Urinary bladder (tissue), 3 donors: ENCODE measurements at regions not wholly inside any gene's neighbourhood (a gene's known extent, or its start where the extent isn't known, plus 50 kb on each side); places are given as distances from the start of the nearest gene placed in this dataset.

Experiments used
- DNase-seq: peaks from one replicate; pipeline ENCODE4 v3.0.0-alpha.2; 2015; ENCODE audit errors: extremely low spot score
- H3K27ac ChIP-seq: one replicate; pipeline ENCODE4 v1.5.1; 2013; ENCODE audit warnings: low read depth, mild to moderate bottlenecking, moderate library complexity
- H3K36me3 ChIP-seq: one replicate; pipeline ENCODE4 v1.6.1; 2013; ENCODE audit warnings: mild to moderate bottlenecking, moderate library complexity; ENCODE audit not compliant: insufficient read depth
- H3K4me1 ChIP-seq: one replicate; pipeline ENCODE4 v1.6.1; 2013; ENCODE audit warnings: mild to moderate bottlenecking, moderate library complexity; ENCODE audit not compliant: insufficient read depth
- H3K4me3 ChIP-seq: one replicate; pipeline ENCODE4 v1.5.1; 2013; ENCODE audit warnings: low read depth, low read length
- WGBS: extraction: QIAGEN DNeasy Blood & Tissue Kit; methylation state at CpG from one replicate; pipeline ENCODE4 v1.1.7; 2013; 5-methylcytosine and 5-hydroxymethylcytosine counted together
- donor health status: healthy with polysubstance abuse.
- donor health status: healthy.

DNA sequence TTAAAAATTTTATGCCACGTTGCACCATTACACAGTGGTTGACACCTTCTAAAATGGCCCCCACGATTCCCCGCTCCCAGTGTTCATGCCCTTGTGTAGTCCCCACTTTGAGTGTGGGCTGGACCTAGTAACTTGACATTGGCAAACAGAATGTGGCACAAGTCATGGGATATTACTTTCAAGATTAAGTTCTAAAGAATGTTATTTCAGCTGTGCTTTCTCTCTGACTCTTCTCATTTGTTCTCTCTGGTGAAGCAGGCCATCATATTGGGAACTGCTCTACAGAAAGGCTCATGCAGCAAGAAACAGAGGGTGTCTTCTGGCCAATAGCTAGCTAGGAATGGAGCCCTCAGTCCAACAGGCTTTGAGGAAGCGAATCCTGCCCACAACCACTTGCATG is 67.1 kb downstream of the ATXN3L start:
- H3K4me1 ChIP-seq, result no peaks in the 10 kb centered on the region
- H3K4me3 ChIP-seq, result no peak overlapping the region
- H3K27ac ChIP-seq, result no peak overlapping the region
- DNase-seq, result no peak
- no peaks in the 10 kb centered on the region for H3K36me3 ChIP-seq
- WGBS, result 96% methylated on average over 4 of the region's 4 CpGs

DNA sequence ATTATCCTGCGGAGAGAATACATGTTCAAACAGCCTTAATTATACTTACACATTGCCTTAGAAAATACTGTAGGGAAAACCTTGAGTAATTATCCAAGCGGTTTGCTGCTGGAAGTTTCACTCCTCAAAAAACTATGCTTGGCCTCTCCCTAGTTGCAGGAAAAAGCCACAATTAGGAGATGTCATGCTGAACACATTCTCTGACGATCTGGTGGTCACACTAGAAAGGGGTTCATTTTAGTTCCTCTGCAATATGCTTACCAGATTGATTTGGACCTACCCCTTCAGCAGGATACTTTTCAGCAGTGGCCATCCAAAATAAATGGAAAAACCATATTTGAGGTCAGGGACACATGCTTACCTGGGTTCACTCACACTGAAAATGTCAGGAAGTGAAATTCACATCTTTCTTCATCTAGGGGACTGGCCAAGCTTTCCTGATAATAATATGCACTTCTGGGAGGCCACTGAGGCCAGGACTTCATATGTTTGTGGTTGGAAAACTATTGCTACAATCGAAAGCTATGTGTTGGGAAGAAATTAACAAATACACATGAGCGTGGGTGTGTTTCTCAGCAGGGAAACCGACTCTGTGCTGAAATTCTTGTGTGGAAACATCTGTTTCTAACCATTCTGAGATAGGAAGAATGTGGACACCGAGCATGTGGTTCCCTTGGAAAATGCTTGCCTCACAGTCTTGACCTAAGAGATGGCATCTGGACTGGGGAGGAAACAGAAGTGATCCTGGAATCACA is 68.8 kb downstream of the ATXN3L start:
- no peaks in the 10 kb centered on the region for H3K4me1 ChIP-seq
- H3K27ac ChIP-seq, result no peak overlapping the region
- H3K36me3 ChIP-seq, result no peaks in the 10 kb centered on the region
- DNase-seq, result no peak
- WGBS, result 68% methylated on average over 7 of the region's 7 CpGs
- H3K4me3 ChIP-seq, result no peak overlapping the region

DNA sequence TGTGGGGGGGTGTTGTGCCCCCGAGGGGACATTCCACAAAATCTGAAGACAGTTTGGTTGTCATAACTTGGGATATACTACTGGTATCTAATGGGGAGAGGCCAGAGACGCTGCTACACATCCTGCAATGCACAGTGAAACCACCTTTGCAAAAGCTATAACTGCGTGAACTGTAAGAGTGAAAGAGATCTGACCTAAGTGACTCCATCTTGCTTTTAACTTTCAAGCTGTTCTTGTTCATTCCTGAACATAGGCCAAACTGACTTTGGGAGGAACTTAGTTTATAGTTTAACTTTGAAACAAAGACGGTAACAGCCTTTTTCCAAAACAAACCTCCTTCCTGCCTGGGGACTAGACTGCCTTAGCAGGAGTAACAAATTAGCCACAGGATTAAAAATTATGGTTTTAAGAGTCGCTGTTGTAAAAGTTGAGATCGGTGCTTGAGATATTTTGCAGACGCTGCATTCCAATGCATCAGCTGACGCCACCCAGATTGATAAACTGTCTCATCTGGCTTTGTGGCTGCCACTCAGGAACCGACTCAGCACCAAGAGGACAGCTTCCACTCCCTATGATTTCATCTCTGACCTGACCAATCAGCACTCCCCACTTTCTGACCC is 70.9 kb downstream of the ATXN3L start:
- WGBS, result 27% methylated on average over 9 of the region's 9 CpGs
- no peak for DNase-seq

DNA sequence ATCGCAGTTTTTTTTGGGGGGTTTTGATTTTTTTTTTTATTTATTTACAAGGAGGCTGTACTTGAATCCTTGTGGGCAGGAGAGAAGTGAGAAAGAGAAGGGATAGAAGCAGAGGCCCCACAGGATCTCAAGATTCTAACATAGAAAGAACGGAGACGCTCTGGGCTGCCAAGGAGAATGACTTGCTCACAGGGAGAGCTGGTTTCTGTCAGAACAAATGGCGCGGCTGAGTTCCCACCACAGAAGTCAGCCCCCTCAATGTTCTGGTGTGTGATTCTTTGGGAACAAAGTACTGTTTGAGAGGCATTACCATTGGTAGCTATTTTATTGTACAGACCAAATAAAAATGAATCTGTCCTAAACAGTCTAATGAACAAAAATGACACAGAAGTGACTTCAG is 80.6 kb downstream of the ATXN3L start:
- no peaks in the 10 kb centered on the region for H3K4me1 ChIP-seq
- WGBS, result 84% methylated on average over 5 of the region's 5 CpGs
- H3K36me3 ChIP-seq, result no peaks in the 10 kb centered on the region
- no peak overlapping the region for H3K4me3 ChIP-seq
- no peak for DNase-seq
- no peak overlapping the region for H3K27ac ChIP-seq

More for the DNA sequence above, 70.9 kb downstream of the ATXN3L start:
- H3K4me1 ChIP-seq, result no peaks in the 10 kb centered on the region
- H3K27ac ChIP-seq, result no peak overlapping the region
- H3K4me3 ChIP-seq, result no peak overlapping the region
- no peaks in the 10 kb centered on the region for H3K36me3 ChIP-seq

DNA sequence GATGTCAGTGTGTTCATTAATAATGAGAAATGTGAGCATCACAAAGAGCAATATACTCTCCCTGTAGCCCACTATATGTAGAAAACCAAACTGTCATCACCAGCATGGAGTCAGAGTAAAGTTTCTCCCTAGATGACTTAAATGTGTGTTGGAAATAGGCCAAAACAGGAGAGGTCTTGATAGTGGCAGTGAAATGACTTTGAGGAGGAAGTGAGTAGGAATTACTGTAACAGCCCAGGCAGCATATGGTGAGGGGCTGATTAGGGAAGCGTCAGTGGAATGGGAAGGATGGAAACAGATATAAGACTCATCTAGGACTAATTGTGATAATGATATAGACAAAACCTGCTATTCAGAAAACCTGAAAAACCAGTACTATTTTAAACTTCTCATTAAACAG is 83.9 kb downstream of the ATXN3L start:
- no peak for DNase-seq
- H3K27ac ChIP-seq, result no peak overlapping the region
- no peaks in the 10 kb centered on the region for H3K36me3 ChIP-seq
- no peaks in the 10 kb centered on the region for H3K4me1 ChIP-seq
- no peak overlapping the region for H3K4me3 ChIP-seq
- WGBS, result 83% methylated on average over 1 of the region's 1 CpG

DNA sequence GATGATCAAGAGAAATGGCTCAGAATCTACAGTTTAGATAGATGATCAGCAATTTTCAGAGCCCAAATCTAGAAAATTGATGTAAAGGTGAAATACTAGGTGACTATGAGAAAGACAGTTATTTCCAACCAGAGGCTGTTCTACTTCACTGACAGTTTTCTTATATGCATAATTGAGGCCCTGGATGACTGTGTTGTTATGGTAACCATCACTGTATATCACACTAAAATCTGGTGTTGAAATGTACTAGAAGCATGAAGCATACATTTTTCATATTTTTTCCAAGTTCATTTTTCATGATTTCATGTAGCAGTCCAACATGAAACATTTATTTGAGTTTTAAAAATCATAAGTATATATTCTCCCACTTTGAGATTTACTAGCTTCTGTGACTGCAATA is 87.4 kb downstream of the ATXN3L start:
- Histone ChIP-seq H3K4me1 (no peaks in the 10 kb centered on the region), H3K36me3 (no peaks in the 10 kb centered on the region), H3K4me3 (no peak overlapping the region), H3K27ac (no peak overlapping the region)
- DNase-seq, result no peak

DNA sequence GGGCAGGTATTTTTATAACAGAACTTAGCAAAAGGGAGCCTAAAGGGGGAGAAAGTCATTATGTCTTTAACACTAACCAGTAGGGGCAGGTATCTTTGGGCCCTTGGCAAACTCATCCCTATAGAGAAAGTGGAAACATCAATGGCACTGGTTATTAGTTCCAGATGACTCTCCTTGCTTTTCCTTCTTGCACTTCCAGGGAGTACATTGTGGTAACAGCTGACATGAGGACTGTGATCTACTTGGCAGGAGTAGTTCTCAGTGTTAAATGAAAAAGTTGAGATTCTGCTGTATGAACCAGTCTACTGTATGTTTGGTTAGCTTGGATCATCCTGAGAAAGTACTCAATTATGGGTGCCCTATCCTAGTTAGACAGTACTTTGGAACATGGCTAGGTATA is 93.6 kb downstream of the ATXN3L start:
- H3K4me3 ChIP-seq, result no peak overlapping the region
- no peaks in the 10 kb centered on the region for H3K36me3 ChIP-seq
- DNase-seq, result no peak
- no peak overlapping the region for H3K27ac ChIP-seq
- no peaks in the 10 kb centered on the region for H3K4me1 ChIP-seq

DNA sequence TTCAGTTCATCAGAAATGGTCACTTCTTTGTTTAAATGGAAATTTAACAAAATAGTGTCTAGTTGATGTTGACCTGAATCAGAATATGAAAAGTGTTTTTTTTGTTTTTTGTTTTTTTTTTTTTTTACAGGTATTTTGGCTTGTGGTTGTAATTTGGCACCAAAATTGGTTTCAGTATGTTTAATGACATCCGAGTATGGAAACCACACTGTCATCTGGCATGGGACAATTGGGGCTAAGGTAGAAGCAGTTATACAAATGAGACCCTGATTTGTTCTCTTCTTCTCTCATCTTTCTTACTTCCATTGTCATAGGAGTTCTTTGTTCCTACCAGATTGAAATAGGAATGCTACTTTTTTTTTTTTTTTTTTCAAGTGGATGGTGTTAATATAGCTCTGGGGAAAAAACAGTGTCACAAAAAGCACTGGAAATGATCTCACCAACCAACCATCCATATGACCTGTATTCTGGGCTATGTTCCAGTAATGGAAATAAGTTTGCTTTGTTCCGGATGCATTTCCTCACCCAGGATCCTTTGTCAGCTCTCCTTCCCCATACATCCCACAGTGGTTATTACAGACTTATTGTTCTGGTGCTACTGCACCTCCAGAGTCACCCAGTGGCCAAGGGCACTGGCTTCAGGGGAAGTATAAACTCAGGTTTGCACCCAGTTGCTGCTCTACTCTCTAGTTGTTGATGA is 95.8 kb downstream of the ATXN3L start:
- H3K4me1 ChIP-seq, result no peaks in the 10 kb centered on the region
- H3K27ac ChIP-seq, result no peak overlapping the region
- H3K4me3 ChIP-seq, result no peak overlapping the region
- H3K36me3 ChIP-seq, result no peaks in the 10 kb centered on the region
- WGBS, result 64% methylated on average over 2 of the region's 2 CpGs
- DNase-seq, result no peak

DNA sequence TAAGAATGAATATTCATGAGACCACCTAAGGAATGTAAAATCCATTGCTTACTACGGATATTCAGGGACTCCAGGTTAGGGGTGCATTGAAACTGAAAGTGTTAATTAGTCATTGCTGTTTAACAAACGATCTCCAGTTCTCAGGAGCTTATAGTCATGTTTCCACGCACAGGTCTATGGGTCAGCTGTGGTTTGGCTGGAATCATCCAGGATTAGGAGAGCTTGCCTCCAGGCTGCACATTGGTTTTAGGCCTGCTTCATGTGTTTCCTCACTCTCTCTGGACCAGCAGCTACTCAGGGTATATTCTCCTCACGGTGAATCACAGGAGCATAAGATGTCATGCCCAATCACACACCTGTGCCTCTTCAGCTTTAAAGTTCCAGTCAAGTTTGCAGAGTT is 98.9 kb downstream of the ATXN3L start:
- DNase-seq, result no peak
- H3K36me3 ChIP-seq, result no peaks in the 10 kb centered on the region
- no peak overlapping the region for H3K4me3 ChIP-seq
- no peak overlapping the region for H3K27ac ChIP-seq
- no peaks in the 10 kb centered on the region for H3K4me1 ChIP-seq
- 55% methylated on average over 4 of the region's 4 CpGs for WGBS

DNA sequence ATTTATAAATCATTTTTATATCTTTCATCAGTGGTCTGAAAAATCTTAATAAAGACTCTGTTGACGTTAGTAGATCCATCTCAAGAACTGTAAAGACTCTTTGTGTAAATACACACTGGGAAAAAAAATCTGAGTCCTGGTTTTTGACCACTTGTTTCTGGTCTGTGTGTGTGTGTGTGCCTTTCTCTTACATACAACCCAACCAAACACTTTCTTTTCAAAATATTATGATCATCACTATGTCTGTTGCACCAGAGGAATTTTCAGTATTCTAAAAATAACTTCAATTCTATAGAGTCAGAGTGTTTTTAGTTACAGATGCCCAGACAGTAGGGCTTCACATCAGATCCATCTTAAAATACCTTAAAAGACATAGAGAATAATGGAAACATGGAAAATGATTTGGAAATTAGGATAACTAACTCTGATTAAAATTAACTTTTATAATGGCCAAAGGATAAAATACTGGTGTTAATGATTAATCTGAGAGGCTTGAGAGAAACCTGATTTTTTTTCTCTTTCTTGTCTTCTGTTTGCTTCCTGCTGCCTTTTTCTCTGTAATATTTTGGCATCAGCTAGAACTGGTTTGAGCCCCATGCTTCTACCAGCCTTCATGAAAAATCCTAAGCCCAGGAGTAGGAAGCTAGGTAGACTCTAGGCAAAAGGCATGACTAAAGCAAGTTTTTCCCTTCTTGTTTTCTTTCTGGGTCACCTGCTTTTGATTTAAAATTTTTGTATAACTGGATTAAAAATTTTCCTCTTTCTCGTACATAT is 99.7 kb downstream of the ATXN3L start:
- Histone ChIP-seq H3K4me1 (no peaks in the 10 kb centered on the region), H3K4me3 (no peak overlapping the region), H3K36me3 (no peaks in the 10 kb centered on the region), H3K27ac (no peak overlapping the region)
- WGBS, result 41% methylated on average over 2 of the region's 2 CpGs
- DNase-seq, result no peak

DNA sequence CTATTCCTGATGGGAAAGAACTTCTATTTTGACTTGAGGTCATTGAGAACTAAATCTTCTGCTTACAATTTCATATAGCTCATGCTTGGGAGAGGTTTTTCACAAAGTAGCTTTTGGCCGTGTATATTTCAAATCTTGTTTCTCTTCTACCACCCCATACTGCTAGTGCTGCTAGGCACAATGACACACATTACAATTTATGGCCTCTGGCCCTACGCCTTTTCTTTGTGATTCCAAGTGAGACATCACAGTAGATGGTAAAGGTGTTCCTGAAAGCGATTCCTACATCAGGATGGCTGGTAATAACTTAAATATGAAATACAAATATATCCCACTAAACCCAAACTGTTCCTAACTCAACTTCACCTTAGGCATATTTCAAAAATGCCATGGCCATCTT is 101.1 kb downstream of the ATXN3L start:
- Histone ChIP-seq H3K27ac (no peak overlapping the region), H3K4me3 (no peak overlapping the region)
- WGBS, result 91% methylated on average over 3 of the region's 3 CpGs

DNA sequence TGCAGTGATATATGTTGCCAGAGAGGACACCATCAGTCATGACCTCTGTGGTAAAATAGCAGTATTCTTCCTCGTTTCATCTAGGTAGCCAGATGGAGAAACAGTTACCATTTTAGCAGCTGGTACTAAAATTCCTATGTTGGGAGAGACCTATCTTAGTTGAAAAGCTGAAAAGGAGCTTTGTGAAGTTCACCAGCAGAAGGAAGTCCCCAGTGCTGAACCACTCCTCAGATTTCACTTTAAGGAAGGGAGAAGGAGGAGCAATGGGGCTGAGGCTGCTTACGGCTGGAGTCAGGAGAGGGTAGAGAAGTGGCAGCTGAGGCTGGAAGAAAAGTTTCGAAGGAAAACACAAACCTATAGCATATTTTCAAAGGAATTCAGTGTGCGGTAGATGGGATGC is 103.7 kb downstream of the ATXN3L start:
- Histone ChIP-seq H3K27ac (no peak overlapping the region), H3K4me1 (no peaks in the 10 kb centered on the region), H3K4me3 (no peak overlapping the region), H3K36me3 (no peaks in the 10 kb centered on the region)
- DNase-seq, result no peak
- 70% methylated on average over 4 of the region's 4 CpGs for WGBS

More for the DNA sequence above, 101.1 kb downstream of the ATXN3L start:
- DNase-seq, result no peak
- Histone ChIP-seq H3K4me1 (no peaks in the 10 kb centered on the region), H3K36me3 (no peaks in the 10 kb centered on the region)

DNA sequence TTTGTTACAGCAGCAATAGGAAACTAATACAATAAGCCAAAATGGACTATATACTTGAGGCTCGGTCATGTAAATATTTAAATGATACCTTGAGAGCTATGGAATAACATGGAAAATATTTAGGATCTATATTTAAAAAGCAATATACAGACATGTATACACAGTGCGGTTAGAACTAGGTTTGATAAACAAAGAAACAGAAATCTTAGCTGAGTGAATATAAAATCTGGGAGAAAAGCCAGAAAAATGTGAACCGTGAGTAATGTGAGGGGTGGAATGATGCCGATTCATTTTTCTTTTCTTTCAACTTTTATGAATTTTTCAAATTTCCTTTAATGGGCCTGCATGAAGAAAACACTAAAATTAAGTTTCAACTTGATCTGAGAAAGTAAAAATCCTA is 104.1 kb downstream of the ATXN3L start:
- H3K4me3 ChIP-seq, result no peak overlapping the region
- 68% methylated on average over 4 of the region's 4 CpGs for WGBS
- no peak overlapping the region for H3K27ac ChIP-seq
- H3K4me1 ChIP-seq, result no peaks in the 10 kb centered on the region
- DNase-seq, result no peak
- no peaks in the 10 kb centered on the region for H3K36me3 ChIP-seq
